WTC11 (cell line): ENCODE measurements at regions not wholly inside any gene's neighbourhood (a gene's known extent, or its start where the extent isn't known, plus 50 kb on each side); places are given as distances from the start of the nearest gene placed in this dataset.

ENCODE experiments used
- ATAC-seq: fragments of 200-7000 bp; cut with Tn5 transposase; 2 replicates; pipeline ENCODE4 v1.10.0; 2021; ENCODE audit warnings: mild to moderate bottlenecking, moderate library complexity
- CTCF ChIA-PET: fragments of 300-600 bp; sonication (Branson Sonifier 250); formaldehyde crosslinking; loops from one replicate; lab custom pipeline; 2021; ENCODE audit warnings: antibody characterized with exemption; lab: Charles Lee
- POLR2A ChIA-PET: fragments of 350-600 bp; sonication (Branson Sonifier 250); formaldehyde crosslinking; loops from one replicate; lab custom pipeline; 2021; ENCODE audit warnings: antibody characterized with exemption; lab: Charles Lee
- DNase-seq: peaks from one replicate; pipeline ENCODE4 v3.0.0; 2021; ENCODE audit warnings: low spot score
- H3K27ac Mint-ChIP-seq: 2 replicates; pipeline ENCODE4 v1.8.0; 2021; ENCODE audit warnings: mixed read lengths
- H3K27me3 Mint-ChIP-seq: 2 replicates; pipeline ENCODE4 v1.8.0; 2021; ENCODE audit warnings: low read depth, mild to moderate bottlenecking, moderate library complexity, mixed read lengths
- H3K36me3 Mint-ChIP-seq: 2 replicates; pipeline ENCODE4 v1.8.0; 2021; ENCODE audit warnings: mixed read lengths
- H3K4me1 Mint-ChIP-seq: 2 replicates; pipeline ENCODE4 v1.8.0; 2022; ENCODE audit warnings: mixed read lengths
- H3K4me3 Mint-ChIP-seq: 2 replicates; pipeline ENCODE4 v1.8.0; 2021; ENCODE audit warnings: mild to moderate bottlenecking, moderate library complexity, mixed read lengths
- H3K9me3 Mint-ChIP-seq: 2 replicates; pipeline ENCODE4 v1.8.0; 2021; ENCODE audit warnings: mixed read lengths
- ATF1 ChIP-seq: sonication (generic); formaldehyde crosslinking; IDR thresholded peaks from 2 replicates; pipeline ENCODE4 v1.8.1; 2023; ENCODE audit warnings: mild to moderate bottlenecking, moderate library complexity, missing genetic modification reagents
- FOXP1 ChIP-seq: sonication (generic); formaldehyde crosslinking; IDR thresholded peaks from 2 replicates; pipeline ENCODE4 v1.8.0; 2022; ENCODE audit warnings: missing genetic modification reagents, mild to moderate bottlenecking, moderate library complexity, borderline replicate concordance
- FOXP4 ChIP-seq: sonication (generic); formaldehyde crosslinking; IDR thresholded peaks from 2 replicates; pipeline ENCODE4 v1.8.0; 2022; ENCODE audit warnings: mild to moderate bottlenecking, missing genetic modification reagents
- GABPB1 ChIP-seq: sonication (generic); formaldehyde crosslinking; IDR thresholded peaks from 2 replicates; pipeline ENCODE4 v1.8.1; 2023; ENCODE audit warnings: mild to moderate bottlenecking, missing genetic modification reagents
- GRHL2 ChIP-seq: fragments of 250-450 bp; sonication (Bioruptor Pico); IDR thresholded peaks from 2 replicates; pipeline ENCODE4 v1.8.0; 2022; ENCODE audit warnings: mild to moderate bottlenecking, moderate library complexity; ENCODE audit not compliant: insufficient replicate concordance, severe bottlenecking
- NR1H2 ChIP-seq: sonication (generic); formaldehyde crosslinking; IDR thresholded peaks from 2 replicates; pipeline ENCODE4 v1.9.0; 2021; ENCODE audit warnings: mild to moderate bottlenecking, moderate library complexity, missing genetic modification reagents
- OVOL2 ChIP-seq: fragments of 250-450 bp; sonication (Bioruptor Pico); IDR thresholded peaks from 2 replicates; pipeline ENCODE4 v1.9.0; 2021; ENCODE audit warnings: mild to moderate bottlenecking, borderline replicate concordance
- SOX15 ChIP-seq: fragments of 250-450 bp; sonication (Bioruptor Pico); IDR thresholded peaks from 2 replicates; pipeline ENCODE4 v1.9.0; 2021; ENCODE audit warnings: mild to moderate bottlenecking
- USF1 ChIP-seq: sonication (generic); formaldehyde crosslinking; IDR thresholded peaks from 2 replicates; pipeline ENCODE4 v1.8.0; 2022; ENCODE audit warnings: mild to moderate bottlenecking, missing genetic modification reagents
- USF2 ChIP-seq: sonication (generic); formaldehyde crosslinking; IDR thresholded peaks from 2 replicates; pipeline ENCODE4 v1.8.1; 2023; ENCODE audit warnings: mild to moderate bottlenecking, missing genetic modification reagents, moderate library complexity
- ZBTB21 ChIP-seq: sonication (generic); formaldehyde crosslinking; IDR thresholded peaks from 2 replicates; pipeline ENCODE4 v1.8.1; 2023; ENCODE audit warnings: mild to moderate bottlenecking, missing genetic modification reagents, borderline replicate concordance
- ZNF219 ChIP-seq: sonication (generic); formaldehyde crosslinking; IDR thresholded peaks from 2 replicates; pipeline ENCODE4 v1.8.0; 2023; ENCODE audit warnings: missing genetic modification reagents, mild to moderate bottlenecking, borderline replicate concordance
- ZNF416 ChIP-seq: fragments of 250-450 bp; sonication (Bioruptor Pico); IDR thresholded peaks from 2 replicates; pipeline ENCODE4 v1.9.0; 2021; ENCODE audit warnings: mild to moderate bottlenecking, inconsistent platforms
- ZNF532 ChIP-seq: fragments of 250-450 bp; sonication (Bioruptor Pico); IDR thresholded peaks from 2 replicates; pipeline ENCODE4 v1.9.0; 2021; ENCODE audit warnings: mild to moderate bottlenecking, borderline replicate concordance
- ZNF671 ChIP-seq: fragments of 250-450 bp; sonication (Bioruptor Pico); IDR thresholded peaks from 2 replicates; pipeline ENCODE4 v1.8.0; 2021; ENCODE audit warnings: mild to moderate bottlenecking
- TF ChIP-seq, protein P1 (sequence below): sonication (generic); formaldehyde crosslinking; IDR thresholded peaks from 2 replicates; pipeline ENCODE4 v1.8.0; 2023; ENCODE audit warnings: missing genetic modification reagents, mild to moderate bottlenecking, borderline replicate concordance

DNA sequence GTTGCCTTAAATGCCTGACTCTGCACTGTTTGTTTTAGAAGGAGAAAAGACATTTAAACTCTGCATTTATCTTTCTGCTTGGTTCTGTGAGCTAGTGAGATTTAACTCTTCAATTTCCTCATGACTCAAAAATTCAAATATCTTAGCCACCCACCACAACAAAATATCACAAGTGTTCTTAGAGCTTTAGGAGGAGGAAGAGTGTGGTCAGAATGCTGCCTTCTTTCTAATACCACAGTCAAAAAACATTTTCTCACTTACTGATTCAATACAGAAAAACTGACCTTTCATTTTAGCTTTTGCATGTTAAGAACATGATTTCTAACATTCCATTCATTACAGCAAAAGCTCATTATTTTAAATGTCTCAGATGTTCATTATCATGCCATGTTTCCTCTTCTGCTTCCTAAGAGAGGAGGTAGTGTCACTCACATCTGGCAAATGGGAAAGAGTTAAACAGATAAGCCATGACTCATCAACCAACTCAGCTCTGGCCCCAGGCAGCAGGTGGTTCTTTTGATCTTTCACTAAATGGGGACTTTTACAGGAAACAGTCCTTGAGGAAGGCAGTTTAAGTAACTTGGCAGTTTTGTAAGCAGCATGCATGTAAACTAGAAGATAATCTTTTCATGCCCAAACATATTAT lies 56.4 kb upstream of the RNU6-8 start:
- Mint-ChIP-seq H3K36me3 (peaks cover 8% of the 10 kb centered on the region), H3K27ac (peak overlapping the region; percentile 7; the same call in 1 of the 2 replicates), H3K4me3 (no peak overlapping the region), H3K4me1 (peaks cover 11% of the 10 kb centered on the region), H3K27me3 (no peaks in the 10 kb centered on the region; the same call in 1 of the 2 replicates), H3K9me3 (peaks cover 18% of the 10 kb centered on the region)
- POLR2A ChIA-PET, result no interaction called here
- TF ChIP-seq USF2 (no peak), GABPB1 (CRISPR knock-in tag) (peak; percentile 76)
- ATAC-seq (peak; percentile 21), DNase-seq (no peak)
- CTCF ChIA-PET, result interaction anchor here (0.9 to 2.0 kb wide), 5 partner anchors 123 to 301 kb away, joined by 3 to 5 read pairs (median 4); no protein-coding TSS in a partner anchor

GRCh38 chr14:32263939-32264567 lies 61.0 kb upstream of the RNU6-8 start:
- ATAC-seq (no peak), DNase-seq (no peak)
- Mint-ChIP-seq H3K9me3 (peaks cover 21% of the 10 kb centered on the region), H3K27ac (no peak overlapping the region), H3K36me3 (peaks cover 8% of the 10 kb centered on the region), H3K27me3 (no peaks in the 10 kb centered on the region; the same call in 1 of the 2 replicates), H3K4me3 (no peak overlapping the region), H3K4me1 (peaks cover 11% of the 10 kb centered on the region)
- ChIA-PET POLR2A (no interaction called here), CTCF (no interaction called here)
- no peak for TF ChIP-seq NR1H2
- no peak for TF ChIP-seq GRHL2 (CRISPR knock-in tag)
- TF ChIP-seq FOXP4 (CRISPR knock-in tag), result no peak
- TF ChIP-seq ZNF219 (CRISPR knock-in tag), result no peak
- no peak for TF ChIP-seq GABPB1 (CRISPR knock-in tag)
- no peak for TF ChIP-seq USF1 (CRISPR knock-in tag)
- TF ChIP-seq ATF1 (CRISPR knock-in tag), result no peak
- TF ChIP-seq ZBTB21, result no peak
- no peak for TF ChIP-seq ZNF416 (CRISPR knock-in tag)
- no peak for TF ChIP-seq FOXP1 (CRISPR knock-in tag)
- no peak for TF ChIP-seq ZNF671 (CRISPR knock-in tag)
- TF ChIP-seq SOX15 (CRISPR knock-in tag), result no peak
- TF ChIP-seq, all 79 proteins: peak for 0

DNA sequence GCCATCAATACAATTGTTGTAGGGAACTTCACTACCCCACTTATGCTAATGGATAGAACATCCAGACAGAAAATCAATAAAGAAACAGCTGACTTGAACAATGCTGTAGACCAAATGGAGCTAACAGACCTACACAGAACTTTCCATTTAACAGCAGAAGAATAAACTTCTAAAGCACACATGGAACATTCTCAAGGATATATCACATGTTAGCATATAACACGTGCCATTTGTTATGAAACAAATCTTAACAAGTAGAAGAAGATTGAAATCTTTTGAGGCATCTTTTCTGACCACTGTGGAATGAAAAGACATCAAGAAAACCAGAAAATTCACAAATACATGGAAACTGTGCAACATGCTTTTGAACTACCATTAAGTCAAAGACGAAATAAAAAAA lies 62.5 kb upstream of the RNU6-8 start:
- CTCF ChIA-PET, result no interaction called here
- Mint-ChIP-seq H3K9me3 (peaks cover 21% of the 10 kb centered on the region), H3K4me3 (no peak overlapping the region), H3K27me3 (no peaks in the 10 kb centered on the region; the same call in 1 of the 2 replicates), H3K4me1 (no peaks in the 10 kb centered on the region), H3K36me3 (peaks cover 8% of the 10 kb centered on the region), H3K27ac (no peak overlapping the region)
- DNase-seq (no peak), ATAC-seq (no peak)
- POLR2A ChIA-PET, result no interaction called here
- no peak for TF ChIP-seq OVOL2 (CRISPR knock-in tag)
- no peak for TF ChIP-seq ZNF532 (CRISPR knock-in tag)
- TF ChIP-seq, protein P1, sequence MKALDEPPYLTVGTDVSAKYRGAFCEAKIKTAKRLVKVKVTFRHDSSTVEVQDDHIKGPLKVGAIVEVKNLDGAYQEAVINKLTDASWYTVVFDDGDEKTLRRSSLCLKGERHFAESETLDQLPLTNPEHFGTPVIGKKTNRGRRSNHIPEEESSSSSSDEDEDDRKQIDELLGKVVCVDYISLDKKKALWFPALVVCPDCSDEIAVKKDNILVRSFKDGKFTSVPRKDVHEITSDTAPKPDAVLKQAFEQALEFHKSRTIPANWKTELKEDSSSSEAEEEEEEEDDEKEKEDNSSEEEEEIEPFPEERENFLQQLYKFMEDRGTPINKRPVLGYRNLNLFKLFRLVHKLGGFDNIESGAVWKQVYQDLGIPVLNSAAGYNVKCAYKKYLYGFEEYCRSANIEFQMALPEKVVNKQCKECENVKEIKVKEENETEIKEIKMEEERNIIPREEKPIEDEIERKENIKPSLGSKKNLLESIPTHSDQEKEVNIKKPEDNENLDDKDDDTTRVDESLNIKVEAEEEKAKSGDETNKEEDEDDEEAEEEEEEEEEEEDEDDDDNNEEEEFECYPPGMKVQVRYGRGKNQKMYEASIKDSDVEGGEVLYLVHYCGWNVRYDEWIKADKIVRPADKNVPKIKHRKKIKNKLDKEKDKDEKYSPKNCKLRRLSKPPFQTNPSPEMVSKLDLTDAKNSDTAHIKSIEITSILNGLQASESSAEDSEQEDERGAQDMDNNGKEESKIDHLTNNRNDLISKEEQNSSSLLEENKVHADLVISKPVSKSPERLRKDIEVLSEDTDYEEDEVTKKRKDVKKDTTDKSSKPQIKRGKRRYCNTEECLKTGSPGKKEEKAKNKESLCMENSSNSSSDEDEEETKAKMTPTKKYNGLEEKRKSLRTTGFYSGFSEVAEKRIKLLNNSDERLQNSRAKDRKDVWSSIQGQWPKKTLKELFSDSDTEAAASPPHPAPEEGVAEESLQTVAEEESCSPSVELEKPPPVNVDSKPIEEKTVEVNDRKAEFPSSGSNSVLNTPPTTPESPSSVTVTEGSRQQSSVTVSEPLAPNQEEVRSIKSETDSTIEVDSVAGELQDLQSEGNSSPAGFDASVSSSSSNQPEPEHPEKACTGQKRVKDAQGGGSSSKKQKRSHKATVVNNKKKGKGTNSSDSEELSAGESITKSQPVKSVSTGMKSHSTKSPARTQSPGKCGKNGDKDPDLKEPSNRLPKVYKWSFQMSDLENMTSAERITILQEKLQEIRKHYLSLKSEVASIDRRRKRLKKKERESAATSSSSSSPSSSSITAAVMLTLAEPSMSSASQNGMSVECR (CRISPR knock-in tag), result no peak
- no peak for TF ChIP-seq GRHL2 (CRISPR knock-in tag)
- no peak for TF ChIP-seq ATF1 (CRISPR knock-in tag)
